Uterus (tissue), 3 donors: ENCODE measurements at regions not wholly inside any gene's neighbourhood (a gene's known extent, or its start where the extent isn't known, plus 50 kb on each side); places are given as distances from the start of the nearest gene placed in this dataset.
"Not testable (repeated sequence)": the region's sequence is repeated elsewhere in the genome, so short reads cannot be mapped to it uniquely, and the experiment has no call there.

Experiments used
- DNase-seq, 2 donors: peaks; one replicate each; pipeline ENCODE4 v3.0.0-alpha.2; 2019 to 2020
- H3K27ac ChIP-seq, 2 donors: fragments of 200-600 bp; sonication (generic); 1 replicate in 1 of 2; 2 replicates in 1 of 2; pipeline ENCODE4 v1.5.1; 2016 to 2018
- H3K27me3 ChIP-seq, 2 donors: fragments of 200-600 bp; sonication (generic); one replicate each; pipeline ENCODE4 v1.5.1; 2018 to 2019; ENCODE audit warnings: control low read depth in 1 of 2
- H3K36me3 ChIP-seq, 2 donors: fragments of 200-600 bp; sonication (generic); one replicate each; pipeline ENCODE4 v1.5.1; 2019; ENCODE audit warnings: control low read depth in 1 of 2
- H3K4me1 ChIP-seq, 2 donors: fragments of 200-600 bp; sonication (generic); one replicate each; pipeline ENCODE4 v1.5.1; 2018 to 2019; ENCODE audit warnings: control low read depth in 1 of 2
- H3K4me3 ChIP-seq, 2 donors: fragments of 200-600 bp; sonication (generic); 1 replicate in 1 of 2; 2 replicates in 1 of 2; pipeline ENCODE4 v1.5.1; 2018 to 2019; ENCODE audit warnings: mild to moderate bottlenecking in 1 of 2
- H3K9me3 ChIP-seq, 2 donors: fragments of 200-600 bp; sonication (generic); one replicate each; pipeline ENCODE4 v1.5.1; 2019; ENCODE audit warnings: control low read depth in 1 of 2
- POLR2A ChIP-seq, 2 donors: fragments of 450-650 bp; IDR thresholded peaks; one replicate each; pipeline ENCODE4 v1.6.1; 2016; ENCODE audit warnings: antibody characterized with exemption in 2 of 2, mild to moderate bottlenecking in 1 of 2, moderate library complexity in 1 of 2
- intact Hi-C: fragments of 100-400 bp; cut with DNase I; formaldehyde crosslinking; loops from one replicate; pipeline ENCODE4 v1.15.1; 2023; ENCODE audit warnings: low total_unique reads
- TF ChIP-seq, protein P1 (sequence below), 4 experiments: fragments of 200-600 bp in 2 of 4; fragments of 450-650 bp in 2 of 4; sonication (generic) in 2 of 4; IDR thresholded peaks; one replicate each; pipeline ENCODE4 v1.5.1; 2016 to 2019; ENCODE audit warnings: antibody characterized with exemption in 4 of 4, mild to moderate bottlenecking in 2 of 4, moderate library complexity in 1 of 4
- donor health status: DM: yes; HTN: yes; CAD: no.

DNA sequence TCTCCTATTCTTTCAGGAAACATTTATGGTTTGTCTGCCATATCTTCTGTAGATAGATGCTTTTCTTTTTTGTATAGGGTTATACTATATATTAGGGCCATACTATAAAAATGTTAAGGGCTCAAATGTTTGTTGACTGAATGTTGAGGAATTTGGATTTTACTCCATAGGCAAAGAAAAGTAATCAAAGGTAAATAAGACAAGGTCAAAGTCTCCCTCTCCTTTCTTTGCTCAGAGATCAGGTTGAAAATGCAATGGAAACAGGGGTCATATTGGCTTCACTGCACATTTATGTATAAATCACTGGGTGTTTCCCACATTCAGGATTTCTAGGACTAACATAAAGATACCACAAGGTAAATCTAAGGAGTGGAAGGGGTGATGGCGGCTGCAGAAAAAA lies 291.4 kb upstream of the FZD8 start:
- Histone ChIP-seq H3K9me3 (no peaks in the 10 kb centered on the region), H3K4me3 (no peak overlapping the region), H3K27ac (no peak overlapping the region), H3K4me1 (no peaks in the 10 kb centered on the region), H3K36me3 (no peaks in the 10 kb centered on the region), H3K27me3 (no peaks in the 10 kb centered on the region)
- no peak for DNase-seq
- intact Hi-C loops = no loop called here
- TF ChIP-seq, protein P1, sequence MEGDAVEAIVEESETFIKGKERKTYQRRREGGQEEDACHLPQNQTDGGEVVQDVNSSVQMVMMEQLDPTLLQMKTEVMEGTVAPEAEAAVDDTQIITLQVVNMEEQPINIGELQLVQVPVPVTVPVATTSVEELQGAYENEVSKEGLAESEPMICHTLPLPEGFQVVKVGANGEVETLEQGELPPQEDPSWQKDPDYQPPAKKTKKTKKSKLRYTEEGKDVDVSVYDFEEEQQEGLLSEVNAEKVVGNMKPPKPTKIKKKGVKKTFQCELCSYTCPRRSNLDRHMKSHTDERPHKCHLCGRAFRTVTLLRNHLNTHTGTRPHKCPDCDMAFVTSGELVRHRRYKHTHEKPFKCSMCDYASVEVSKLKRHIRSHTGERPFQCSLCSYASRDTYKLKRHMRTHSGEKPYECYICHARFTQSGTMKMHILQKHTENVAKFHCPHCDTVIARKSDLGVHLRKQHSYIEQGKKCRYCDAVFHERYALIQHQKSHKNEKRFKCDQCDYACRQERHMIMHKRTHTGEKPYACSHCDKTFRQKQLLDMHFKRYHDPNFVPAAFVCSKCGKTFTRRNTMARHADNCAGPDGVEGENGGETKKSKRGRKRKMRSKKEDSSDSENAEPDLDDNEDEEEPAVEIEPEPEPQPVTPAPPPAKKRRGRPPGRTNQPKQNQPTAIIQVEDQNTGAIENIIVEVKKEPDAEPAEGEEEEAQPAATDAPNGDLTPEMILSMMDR (IDR thresholded peaks at IDR 0.05) = no peak
- no peak for TF ChIP-seq POLR2A (IDR thresholded peaks at IDR 0.05)

DNA sequence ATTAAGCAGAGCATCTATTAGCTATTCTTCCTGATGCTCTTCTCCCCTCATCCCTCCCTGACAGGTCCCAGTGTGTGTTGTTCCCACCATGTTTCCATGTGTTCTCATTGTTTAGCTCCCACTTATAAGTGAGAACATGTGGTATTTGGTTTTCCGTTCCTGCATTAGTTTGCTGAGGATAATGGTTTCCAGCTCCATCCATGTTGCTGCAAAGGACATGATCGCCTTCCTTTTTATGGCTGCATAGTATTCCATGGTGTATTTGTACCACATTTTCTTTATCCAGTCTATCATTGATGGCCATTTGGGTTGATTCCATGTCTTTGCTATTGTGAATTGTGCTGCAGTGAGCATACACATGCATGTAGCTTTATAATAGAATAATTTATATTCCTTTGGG lies 287.9 kb upstream of the FZD8 start:
- DNase-seq, H3K36me3 ChIP-seq, H3K27ac ChIP-seq, intact Hi-C loops, H3K4me1 ChIP-seq, H3K4me3 ChIP-seq, H3K9me3 ChIP-seq, H3K27me3 ChIP-seq: not testable (repeated sequence)

GRCh38 chr10:35928748-35929147 lies 286.7 kb upstream of the FZD8 start:
- no peaks in the 10 kb centered on the region for H3K9me3 ChIP-seq
- H3K4me1 ChIP-seq = no peaks in the 10 kb centered on the region
- TF ChIP-seq, protein P1 (IDR thresholded peaks at IDR 0.05) = no peak
- no peak for TF ChIP-seq POLR2A (IDR thresholded peaks at IDR 0.05)
- intact Hi-C loops = no loop called here
- no peak overlapping the region for H3K4me3 ChIP-seq
- no peaks in the 10 kb centered on the region for H3K27me3 ChIP-seq
- DNase-seq = no peak
- no peaks in the 10 kb centered on the region for H3K36me3 ChIP-seq
- H3K27ac ChIP-seq = no peak overlapping the region

GRCh38 chr10:35927990-35928488 lies 285.9 kb upstream of the FZD8 start:
- no peaks in the 10 kb centered on the region for H3K27me3 ChIP-seq
- H3K27ac ChIP-seq = no peak overlapping the region
- H3K36me3 ChIP-seq = no peaks in the 10 kb centered on the region
- TF ChIP-seq POLR2A (IDR thresholded peaks at IDR 0.05) = no peak
- TF ChIP-seq, protein P1 (IDR thresholded peaks at IDR 0.05) = no peak
- intact Hi-C loops = no loop called here
- DNase-seq = no peak
- H3K4me1 ChIP-seq = no peaks in the 10 kb centered on the region
- no peak overlapping the region for H3K4me3 ChIP-seq
- H3K9me3 ChIP-seq = no peaks in the 10 kb centered on the region

DNA sequence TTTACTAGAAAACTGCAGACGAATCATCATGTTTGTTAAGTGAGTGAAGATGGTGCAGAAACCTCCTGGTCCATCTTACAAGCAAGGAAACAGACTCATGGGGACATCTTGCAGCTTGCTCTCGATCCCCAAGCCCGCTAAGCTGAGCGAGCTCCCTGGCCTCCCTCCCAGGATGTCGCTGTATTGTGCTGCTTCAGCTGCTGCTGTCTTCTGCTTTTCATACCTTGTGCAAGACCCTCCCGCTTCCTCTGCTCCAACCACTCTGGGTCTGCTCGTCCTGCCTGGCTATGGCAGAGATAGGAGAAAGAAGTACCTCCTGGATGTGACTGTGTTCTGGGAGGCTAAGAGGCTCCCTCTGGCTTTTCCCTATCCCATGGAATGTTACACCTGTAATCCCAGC lies 285.2 kb upstream of the FZD8 start:
- no peak for TF ChIP-seq POLR2A (IDR thresholded peaks at IDR 0.05)
- TF ChIP-seq, protein P1 (IDR thresholded peaks at IDR 0.05) = no peak
- Histone ChIP-seq H3K27me3 (no peaks in the 10 kb centered on the region), H3K4me1 (no peaks in the 10 kb centered on the region), H3K36me3 (no peaks in the 10 kb centered on the region), H3K27ac (no peak overlapping the region), H3K4me3 (no peak overlapping the region), H3K9me3 (no peaks in the 10 kb centered on the region)
- no peak for DNase-seq
- intact Hi-C loops = no loop called here

DNA sequence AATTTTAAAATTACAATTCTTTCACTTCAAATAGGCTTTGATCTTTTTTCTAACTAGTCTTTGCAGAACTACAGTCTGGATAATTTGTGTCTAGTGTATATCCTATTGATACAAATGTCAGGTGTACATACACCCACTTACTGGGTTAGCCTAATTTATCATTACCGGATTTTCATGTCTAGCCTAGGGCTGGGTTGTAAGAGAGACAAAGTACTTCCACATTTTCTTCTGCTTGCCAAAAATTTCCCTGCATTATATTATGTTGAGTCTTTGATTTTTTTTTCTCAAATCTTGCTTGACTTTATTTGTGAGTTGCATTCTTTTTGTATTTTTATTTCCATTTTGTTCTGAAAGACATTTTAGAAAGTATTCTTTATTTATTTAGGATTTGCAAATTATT lies 284.8 kb upstream of the FZD8 start:
- no peaks in the 10 kb centered on the region for H3K27me3 ChIP-seq
- H3K36me3 ChIP-seq = no peaks in the 10 kb centered on the region
- intact Hi-C loops = no loop called here
- DNase-seq = no peak
- no peak overlapping the region for H3K4me3 ChIP-seq
- H3K4me1 ChIP-seq = no peaks in the 10 kb centered on the region
- no peaks in the 10 kb centered on the region for H3K9me3 ChIP-seq
- H3K27ac ChIP-seq = no peak overlapping the region
- TF ChIP-seq POLR2A (IDR thresholded peaks at IDR 0.05) = no peak
- TF ChIP-seq, protein P1 (IDR thresholded peaks at IDR 0.05) = no peak
